Right lung (tissue), 2 donors: ENCODE measurements at regions not wholly inside any gene's neighbourhood (a gene's known extent, or its start where the extent isn't known, plus 50 kb on each side); places are given as distances from the start of the nearest gene placed in this dataset.

ENCODE experiments used
- DNase-seq, 2 donors: peaks; one replicate each; pipeline ENCODE4 v3.0.0-alpha.2; 2013

DNA sequence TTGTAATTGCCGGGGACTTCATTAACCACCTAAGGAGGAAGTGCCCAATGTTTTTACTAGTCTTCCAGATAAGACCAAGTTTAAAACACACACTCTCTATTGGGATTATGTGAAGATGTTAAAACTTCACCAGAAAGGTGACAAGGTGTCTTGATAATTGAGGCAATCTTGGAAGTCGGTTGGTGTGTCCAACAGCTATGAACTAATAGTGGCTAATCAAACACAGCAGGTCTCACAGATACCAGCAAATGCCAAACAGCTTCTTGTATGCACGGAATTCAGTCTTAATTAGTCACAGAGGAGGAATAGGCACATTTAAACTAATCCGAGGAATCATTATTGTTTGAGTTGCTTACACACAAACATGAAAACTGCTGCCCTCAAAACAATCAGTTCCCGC is 214.5 kb downstream of the SEC61B start:
- DNase-seq: no peak

DNA sequence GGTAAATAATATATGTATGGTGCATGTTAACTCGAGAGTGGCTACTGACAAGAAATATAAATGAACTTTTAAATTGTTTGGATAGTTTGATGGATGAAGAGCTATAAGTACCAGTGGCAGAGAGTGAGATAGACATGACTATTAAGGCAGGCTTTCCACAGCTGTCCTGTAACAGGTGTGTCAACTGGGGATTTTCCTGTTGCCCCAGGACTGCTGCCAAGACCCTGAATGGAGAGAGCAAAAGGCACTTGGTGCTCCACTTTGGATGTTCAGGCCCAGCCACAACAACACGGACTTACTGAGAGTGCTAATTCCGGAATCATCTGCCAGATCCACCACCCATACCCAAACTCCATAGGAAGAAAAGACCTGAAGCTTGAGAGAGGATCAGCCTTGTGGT is 215.1 kb downstream of the SEC61B start:
- no peak for DNase-seq

DNA sequence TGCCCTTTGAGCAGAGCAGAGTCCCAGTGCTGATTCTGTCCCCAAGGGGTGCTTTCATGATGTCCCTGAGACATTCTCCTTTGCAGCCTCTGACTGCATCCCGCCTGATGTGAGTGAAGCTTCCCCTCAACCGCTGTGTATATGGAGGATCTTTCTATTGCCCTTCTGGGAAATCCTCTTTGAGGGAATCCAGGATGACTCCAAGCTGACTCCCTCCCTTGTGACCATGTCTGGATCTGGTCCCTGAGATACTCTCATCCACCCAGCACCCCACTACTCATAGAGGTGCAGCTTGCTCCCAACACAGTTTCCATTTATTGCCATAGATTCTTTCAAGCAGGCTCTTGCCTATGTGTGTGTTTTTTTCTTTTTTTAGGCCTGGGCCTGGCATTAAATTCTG is 216.5 kb downstream of the SEC61B start:
- no peak for DNase-seq

DNA sequence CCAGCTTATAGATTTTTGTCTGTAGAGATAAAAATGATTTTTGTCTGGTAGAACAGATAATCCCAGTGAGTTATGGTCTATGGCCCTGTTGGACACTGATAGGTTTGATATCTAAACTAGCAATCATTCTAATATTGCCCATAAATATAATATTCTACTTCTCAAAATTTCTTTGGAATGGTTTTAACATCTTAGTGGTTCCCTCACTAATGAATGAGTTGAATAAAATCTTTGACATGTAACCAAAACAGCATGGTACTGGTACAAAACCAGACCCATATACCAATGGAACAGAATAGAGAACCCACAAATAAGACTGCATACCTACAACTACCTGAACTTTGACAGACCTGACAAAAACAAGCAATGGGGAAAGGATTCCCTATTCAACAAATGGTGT is 219.7 kb downstream of the SEC61B start:
- DNase-seq: no peak

DNA sequence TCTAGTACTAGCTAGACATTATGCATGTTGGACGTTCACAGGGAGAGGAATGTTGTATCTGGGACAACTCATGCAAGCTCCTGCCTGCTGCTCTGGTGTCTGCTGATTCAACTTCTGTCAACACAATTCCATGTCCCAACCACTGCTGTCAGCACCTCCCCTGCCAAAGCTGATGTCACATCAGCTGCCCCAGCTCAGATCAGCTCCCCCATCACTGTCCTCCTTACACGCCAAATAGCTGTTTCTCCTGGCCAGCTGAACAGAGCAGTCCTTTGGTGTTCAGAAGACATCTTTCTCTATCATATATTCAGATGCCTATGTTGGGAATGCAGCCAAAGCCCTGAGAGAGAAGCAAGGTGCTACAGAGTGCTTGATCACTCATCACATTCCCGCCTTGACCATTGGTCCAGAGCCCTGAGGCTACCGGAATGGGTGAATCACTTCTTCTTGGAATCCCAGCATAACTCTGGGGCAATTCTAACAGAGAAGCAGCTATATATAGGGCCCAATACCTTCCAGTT is 223.3 kb downstream of the SEC61B start:
- no peak for DNase-seq

DNA sequence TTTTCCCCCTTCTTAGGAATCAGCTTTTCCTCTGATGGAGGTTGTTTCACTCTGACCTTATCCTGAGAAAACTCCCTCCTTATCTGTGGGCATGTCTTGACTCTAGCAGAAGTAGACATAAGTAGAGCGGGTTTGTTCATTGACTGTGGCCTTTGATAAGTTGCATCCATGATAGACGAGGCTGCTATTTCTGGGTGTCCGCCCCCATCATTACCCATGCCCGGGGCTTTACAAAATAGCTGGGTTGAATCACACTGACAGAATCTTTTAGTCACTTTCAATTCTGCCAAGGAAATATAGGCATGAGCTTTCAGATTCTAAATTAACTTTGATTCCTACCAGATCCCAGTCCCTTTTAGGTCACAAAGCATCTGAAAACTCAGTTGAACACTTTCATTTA is 223.8 kb downstream of the SEC61B start:
- no peak for DNase-seq

DNA sequence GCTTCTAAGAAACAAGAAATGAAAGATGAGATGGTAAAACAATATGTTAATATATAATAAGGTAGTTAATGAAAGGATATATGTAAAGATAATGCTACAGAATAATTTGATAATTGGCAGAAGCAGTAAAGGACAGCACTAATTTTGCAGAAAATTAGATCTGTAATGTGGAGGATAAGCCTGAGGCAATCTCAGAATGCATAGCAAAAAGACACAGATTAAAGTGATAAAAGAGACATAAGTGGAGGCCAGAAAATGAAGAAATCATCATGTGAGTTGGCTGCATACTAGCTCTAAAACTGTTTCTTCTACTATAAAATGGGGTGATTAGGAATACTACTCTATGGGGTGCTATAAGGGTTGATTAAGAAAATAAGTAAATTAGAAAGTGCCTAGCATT is 225.9 kb downstream of the SEC61B start:
- no peak for DNase-seq

DNA sequence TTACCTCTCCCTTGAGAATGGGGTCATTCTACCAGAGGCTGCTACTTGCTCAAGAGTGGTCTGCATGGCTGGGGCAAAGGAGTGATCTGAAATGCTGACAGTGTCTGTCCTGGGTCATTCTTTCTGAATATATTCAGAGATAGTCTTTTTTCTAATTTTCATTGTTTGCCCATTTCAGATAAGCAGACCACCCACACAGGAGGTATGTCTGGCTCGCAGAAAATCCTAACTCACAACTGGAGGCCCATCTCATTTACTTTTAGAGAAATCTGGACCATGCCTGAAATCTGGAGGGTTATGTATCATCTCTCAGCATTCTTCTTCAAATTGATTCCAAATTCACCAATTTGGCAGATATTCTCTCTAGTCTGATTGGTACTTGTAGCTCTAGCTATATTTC is 227.6 kb downstream of the SEC61B start:
- DNase-seq: no peak

DNA sequence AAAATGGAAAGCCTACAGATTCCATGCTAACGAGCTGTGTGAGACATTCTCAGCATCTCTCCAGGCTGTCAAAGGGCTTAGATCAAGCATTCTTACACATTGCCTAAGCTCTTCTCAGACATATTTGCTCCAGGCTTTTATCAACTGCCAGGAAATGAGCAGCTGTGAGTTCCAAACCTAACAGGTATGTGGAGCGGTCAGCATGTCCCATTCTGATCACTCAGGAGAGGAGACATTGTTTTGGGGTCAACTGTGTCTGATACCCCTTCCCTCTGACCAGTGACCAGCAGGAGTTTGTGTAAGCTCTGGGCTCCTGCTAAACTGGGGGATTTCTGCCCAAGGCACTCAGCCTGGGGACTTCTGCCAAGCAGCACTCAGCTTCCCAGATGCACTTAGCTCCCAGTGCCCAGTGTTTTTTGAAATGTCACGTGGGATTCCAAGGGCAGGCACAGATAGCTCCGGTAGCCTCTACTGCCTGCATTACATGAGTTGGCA is 229.1 kb downstream of the SEC61B start:
- DNase-seq: no peak

DNA sequence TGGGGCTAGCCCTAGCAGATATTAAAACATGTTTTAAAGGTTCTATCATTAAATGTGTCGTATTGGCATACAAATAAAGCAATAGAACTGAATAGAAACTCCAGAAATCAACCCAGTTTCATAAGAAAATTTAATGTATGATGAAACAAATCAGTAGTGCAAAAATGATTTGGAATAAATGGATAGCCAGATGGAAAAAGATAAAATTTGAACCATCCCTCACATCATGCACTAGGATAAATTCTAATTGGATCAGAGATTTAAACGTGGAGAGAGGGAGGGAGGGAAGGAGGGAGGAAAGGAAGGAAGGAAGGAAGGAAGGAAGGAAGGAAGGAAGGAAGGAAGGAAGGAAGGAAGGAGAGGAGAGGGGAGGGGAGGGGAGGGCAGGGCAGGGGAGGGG is 235.3 kb downstream of the SEC61B start:
- no peak for DNase-seq

DNA sequence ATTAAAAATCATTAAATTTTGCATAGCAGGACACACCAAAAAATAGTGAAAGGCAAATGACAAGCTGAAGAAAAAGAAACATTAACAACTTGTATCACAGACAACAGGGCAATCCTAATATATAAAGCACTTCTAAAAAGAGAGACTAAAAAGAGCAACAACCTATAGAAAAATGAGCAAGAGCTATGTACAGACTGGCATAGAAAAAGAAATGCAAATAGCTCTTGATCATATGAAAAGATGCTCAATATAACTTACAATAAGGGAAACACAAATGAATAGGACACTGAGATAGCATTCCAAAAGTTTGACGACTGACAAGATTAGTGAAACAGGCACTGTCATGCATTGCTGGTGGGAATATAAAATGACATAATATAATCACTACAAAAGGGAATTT is 235.9 kb downstream of the SEC61B start:
- DNase-seq: no peak

DNA sequence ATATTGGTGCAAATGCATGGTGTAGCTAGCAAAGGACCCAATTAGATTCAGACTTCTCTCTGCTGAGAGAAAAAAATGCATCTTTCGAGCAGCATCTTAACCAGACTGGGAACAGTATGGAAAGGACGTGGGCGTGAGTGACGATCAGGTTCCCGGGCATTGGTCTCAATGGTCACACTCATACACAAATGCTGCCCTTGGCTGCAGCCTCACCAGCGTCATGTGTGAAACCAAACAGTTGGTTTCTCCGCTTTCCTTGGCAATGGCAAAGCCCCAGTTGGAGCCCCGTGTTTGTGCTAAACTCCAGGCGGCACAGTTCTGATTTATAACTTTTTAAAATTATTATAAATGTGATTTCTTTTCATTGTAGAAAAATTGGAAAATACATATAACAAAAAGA is 237.8 kb downstream of the SEC61B start:
- no peak for DNase-seq

DNA sequence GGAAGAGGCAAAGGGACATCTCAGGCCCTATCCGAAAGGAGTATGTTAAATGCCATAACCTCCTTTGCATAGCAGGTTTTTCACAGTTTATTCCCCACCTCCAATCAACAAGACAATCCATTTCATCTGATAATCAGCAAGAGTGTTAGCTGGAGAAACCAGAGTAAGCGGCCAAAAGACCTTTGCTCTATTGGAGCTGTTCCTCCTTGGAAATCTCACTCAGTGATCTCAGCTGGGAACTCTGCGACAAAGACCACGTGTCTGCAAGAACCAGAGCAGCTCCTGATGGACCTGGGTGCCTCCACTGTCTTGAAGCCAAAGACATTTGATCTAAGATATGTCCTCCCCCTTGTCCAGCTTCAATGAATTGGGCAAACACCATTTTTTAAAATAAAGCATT is 241.0 kb downstream of the SEC61B start:
- no peak for DNase-seq

DNA sequence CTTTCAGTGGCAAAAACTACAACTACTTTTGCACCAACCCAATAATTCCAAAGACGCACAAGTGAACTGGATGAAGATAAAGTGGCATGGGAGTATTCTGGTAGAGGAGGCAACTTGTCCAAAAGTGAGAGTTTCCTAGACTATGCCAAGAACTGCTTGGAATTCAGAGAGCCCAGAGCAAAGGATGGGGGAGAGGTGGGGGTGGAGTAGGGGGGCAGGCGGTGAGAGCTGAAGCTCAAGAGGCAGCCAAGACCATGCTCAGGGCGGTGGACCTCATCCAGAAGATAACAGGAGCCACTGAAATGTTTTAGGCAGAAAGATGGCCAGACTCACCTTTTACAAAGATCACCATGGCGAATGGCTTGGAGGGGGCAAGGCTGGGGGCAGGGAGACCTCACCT is 242.5 kb downstream of the SEC61B start:
- DNase-seq: no peak

DNA sequence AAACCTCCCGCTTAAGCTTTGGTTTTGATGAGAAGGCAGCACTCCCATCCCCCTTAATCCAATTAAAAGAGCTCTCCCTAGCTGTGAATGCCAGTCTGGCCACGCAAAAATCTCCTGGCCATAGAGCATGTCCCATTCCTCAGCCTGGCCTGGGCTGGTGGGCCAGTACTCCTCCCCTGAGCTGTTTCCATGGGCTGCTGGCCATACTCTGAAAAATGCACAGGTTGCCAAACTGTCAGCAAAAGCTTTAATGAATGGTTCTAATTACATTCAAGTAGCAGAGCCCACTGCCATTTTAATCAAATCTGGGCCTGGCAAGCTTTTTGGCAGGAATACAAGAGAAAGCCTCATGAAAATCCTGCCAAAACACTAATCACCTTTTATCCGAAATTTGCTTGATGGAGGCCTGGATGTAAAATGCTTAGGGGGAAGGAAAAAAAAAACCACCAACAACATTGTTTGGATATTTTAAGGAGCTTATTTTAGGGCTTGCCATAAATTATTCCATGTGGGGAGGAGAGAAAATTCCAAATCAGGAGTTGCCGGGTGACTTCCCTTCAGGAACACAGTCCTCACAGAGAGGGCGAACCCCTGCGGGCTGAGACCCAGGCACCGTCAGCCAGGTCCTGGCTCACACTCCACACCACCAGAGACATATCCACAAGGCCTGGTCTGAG is 243.3 kb downstream of the SEC61B start:
- DNase-seq: no peak

DNA sequence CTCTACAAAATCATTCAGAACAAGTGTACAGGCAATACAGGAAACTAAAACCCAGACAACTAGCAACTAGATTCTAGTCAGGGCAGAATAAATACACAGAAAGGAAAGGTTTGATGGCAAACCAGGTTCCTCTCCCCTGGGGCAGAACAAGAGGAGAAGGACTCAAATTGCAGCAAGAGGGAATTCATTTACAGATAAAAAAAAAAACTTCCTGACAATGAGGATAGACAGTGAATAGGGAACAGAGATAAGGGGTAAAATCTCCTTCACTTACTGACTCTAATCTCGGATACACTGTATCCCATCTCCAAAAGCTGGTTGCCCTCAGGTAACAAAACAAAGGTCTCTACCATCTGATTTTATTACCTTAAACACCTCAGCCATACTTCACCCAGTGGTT is 244.0 kb downstream of the SEC61B start:
- no peak for DNase-seq

DNA sequence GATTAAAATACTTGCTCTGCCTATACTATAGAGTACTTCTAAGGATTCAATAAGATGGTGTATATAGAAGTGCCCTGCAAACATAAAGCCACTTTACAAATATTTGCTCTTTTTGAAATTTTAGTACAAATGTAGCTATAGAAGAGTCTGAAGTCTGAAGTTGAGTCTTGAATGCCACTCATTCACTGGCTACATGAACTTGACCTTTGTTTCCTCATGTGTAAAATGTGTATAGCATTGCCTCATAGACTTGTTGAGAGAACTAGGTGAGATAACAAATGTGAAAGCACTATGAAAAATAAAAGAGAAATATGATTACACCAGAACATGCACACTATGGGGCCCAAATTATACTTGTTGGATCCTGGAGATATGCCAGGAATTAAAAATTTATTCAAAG is 244.7 kb downstream of the SEC61B start:
- peak in 1 of 2 donors; percentile 11 for DNase-seq

DNA sequence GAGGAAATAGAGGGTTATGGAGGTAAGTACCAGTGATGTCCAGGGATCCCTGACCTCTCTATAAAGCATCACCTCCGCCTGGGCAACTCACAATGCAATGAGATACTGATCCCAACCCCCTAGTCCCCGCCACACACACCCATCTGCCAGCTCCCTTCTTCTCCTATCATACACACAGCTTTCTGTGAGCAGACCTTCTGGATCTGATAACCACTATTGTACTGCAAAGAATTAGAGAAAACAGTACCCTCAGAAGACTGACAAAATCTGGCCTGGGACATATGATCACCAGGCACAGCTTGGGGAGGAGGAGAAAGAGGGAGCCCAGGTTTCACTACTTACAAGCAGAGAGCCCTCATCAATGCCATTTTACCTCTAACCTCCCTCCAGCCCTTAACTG is 249.0 kb downstream of the SEC61B start:
- no peak for DNase-seq

DNA sequence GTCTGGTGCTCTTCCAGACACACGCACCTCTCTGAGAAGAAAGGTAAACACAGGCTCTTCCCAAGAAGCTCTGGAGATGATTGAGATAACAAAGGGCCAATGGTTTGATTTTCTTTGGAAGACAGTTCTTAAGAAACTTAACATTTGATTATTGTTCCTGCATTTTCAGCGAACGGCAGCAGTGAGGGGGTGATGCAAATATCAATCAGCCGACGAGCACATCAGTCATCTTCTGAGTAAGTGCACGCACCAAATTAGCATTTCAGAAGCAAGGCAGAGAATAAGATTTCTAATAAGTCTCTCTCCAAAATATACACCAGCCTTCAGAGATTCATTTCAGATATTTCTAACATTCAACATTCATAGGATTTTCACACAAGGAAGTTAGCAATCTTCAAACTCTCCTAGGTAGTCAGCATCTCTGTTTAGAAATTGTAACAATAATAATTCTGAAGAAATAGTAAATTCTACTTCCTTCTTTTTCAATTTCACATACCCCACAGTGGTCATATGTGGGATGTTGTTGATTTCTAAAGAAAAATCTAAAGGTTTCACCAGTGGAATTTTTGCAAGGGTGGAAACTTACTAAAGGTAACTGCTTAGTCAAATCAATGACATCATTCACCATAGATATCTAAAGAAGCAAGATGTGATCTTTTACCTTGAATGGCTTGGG is 250.3 kb downstream of the SEC61B start:
- DNase-seq: no peak

DNA sequence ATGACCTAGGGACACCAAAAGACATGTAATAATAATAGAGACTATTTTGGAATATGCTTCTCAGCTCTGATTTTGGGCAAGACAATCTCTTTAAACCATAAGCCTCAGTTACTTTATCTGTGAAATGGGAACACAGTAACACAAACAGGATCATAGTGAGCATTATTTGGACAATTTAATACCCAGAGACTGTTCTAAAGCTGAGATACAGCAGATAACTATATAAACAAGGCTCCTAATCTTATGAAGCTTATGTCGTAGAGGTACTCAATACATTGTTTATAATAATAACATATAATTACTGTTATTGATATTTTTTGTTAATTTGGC is 250.8 kb downstream of the SEC61B start:
- DNase-seq: no peak

DNA sequence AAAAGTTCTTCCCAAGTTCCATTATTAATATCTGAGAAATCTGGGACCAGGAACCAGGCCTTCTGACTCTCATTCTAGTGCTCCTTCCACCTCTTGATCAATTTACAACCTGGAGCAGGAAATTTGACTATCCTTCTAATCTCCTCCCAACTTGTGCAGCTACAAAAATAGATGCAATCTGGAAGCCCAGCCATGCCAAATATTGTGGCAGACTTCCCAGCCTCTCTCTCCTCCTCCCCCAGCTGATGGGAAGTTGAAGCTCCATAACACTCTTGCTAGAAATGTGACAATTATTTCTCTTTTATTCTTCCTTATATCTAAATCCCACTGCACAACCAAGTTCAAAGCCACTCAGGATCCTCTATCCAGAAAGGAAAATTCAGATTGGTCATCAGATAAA is 252.1 kb downstream of the SEC61B start:
- DNase-seq: no peak

DNA sequence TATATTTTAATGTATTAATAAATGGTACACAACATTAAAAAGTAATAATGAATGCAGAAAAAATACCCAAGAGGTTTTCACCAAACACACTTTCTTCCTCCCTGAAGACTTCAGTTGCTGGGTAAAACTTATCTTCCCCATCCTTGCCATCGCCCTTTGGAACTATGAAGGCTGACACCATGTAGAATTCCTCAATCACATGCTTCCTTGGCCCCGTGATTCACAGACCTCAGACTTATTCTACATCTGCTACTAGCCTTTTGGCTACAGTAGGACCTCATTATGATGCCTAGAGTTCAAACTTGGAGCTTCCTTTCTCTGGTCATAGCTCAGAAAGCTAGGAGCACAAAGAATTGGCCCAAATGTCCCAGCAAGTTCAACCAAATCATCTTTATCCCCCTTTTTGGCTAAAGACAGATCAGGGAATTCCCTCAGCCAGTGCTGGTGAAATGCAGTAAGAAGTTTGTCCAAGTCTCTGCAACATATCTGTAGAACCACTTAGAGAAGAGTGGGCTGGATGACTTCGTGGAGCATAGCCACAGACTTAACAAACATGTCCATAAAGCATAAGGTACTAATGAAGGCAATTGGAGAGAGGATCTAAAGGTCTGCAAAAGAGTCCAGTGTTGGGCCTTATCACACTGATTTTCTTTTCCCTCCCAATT is 253.5 kb downstream of the SEC61B start:
- DNase-seq: no peak

DNA sequence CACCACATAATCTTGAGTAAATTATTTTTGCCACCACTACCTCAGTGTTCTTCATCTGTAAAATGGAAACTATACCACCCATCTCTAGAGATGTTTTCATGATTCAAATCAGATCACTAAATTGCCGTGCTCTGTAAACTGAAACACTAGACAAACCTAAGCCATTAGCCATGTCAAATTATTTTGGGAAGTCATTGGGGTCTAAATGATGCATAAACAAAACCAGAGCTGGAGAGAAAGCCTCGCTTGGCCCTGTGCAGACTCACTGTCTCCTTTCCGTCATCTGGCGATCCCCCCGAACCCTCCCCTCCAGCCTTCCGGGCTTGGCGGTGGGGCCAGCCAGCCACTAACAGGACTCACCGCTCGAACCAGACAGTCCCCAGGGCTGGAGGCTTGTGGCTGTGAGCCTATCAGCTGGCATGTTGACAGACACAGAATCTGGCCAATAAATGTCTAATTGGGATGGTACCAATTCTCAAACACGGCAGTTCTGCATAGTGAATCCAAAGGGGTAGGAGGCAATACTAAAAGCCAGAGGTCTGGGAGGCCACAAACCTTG is 256.5 kb downstream of the SEC61B start:
- DNase-seq: no peak
